T47D (cell line): ENCODE measurements at regions not wholly inside any gene's neighbourhood (a gene's known extent, or its start where the extent isn't known, plus 50 kb on each side); places are given as distances from the start of the nearest gene placed in this dataset.

ENCODE experiments used
- DNase-seq, 2 experiments: peaks; one replicate each; pipeline versions ENCODE4 v3.0.0 to v3.0.0-alpha.2; 2011 to 2012; ENCODE audit warnings: low read depth in 1 of 2, low spot score in 1 of 2
- JUND ChIP-seq: IDR thresholded peaks from 2 replicates; pipeline ENCODE4 v1.6.1; 2012; ENCODE audit warnings: low read depth
- in situ Hi-C: cut with HindIII; loops from 2 replicates; pipeline ENCODE4 v1.10.0; 2016; ENCODE audit warnings: low sequenced_read_pairs, low pct_unique_long_range_greater_than_20kb

DNA sequence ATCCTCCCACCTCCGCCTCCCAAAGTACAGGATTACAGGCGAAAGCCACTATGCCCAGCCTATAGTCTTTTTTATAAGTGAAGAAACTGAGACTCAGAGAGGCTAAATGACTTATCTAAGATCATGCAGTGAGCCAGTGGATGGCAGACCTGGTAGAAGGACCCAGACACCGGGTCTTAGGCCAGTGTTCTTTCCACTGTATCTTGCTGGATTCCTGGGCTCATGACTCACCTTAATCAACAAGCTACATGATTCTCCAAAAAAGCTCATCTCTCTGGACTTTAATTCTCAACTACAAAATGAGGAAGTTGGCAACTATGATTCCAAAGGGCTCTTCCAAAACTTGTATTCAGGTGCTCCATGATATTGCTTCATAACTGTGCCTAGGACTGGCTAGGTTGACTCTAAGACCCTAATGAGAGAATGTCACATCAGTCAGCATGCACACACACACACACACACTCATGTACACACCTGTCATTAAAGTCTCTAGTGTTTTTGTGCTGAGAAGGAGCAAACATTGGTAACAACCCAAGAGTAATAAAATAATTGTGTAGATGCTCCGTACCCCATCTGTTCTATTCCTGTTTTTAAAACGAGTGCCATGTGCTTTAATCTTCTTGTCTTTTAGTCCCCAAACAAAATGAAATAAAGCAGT lies 89.7 kb upstream of the SLC4A7 start:
- DNase-seq: no peak
- in situ Hi-C loops: no loop called here
- TF ChIP-seq JUND: no peak

DNA sequence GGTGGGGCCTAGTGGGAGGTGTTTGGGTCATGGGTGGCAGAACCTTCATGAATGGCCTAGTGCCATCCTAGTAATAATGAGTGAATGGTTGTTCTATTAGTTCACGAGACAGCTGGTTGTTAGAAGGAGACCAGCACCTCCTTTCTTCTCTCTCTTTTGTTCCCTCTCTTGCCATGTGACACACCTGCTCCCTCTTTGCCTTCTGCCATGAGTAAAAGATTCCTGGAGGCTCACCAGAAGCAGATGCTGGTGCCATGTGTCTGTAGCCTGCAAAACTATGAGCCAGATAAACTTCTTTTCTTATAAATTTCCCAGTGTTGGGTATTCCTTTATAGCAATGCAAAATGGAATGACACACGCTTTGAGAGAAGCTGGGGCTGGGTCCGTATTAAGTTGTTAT lies 89.0 kb upstream of the SLC4A7 start:
- no peak for DNase-seq
- in situ Hi-C loops: no loop called here
- TF ChIP-seq JUND: no peak

DNA sequence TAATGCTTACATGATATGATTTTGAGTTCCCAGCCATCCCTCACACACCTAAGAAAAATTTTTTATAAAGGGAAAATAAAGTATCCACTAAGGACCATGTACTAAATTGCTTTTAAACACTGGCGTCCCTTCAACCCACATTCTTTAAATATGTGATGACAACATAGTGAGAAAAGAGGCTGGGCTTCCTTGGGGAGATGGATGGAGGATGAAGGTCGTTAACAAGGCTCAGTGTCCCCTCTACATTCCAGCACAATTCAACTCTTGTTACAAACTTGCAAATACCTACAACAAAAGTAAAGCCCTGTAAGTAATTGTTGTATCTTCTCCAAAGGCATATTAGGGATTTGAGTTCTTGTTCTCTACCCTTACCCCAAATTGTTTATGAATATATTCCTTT lies 87.2 kb upstream of the SLC4A7 start:
- no peak for TF ChIP-seq JUND
- no peak for DNase-seq
- in situ Hi-C loops: no loop called here

DNA sequence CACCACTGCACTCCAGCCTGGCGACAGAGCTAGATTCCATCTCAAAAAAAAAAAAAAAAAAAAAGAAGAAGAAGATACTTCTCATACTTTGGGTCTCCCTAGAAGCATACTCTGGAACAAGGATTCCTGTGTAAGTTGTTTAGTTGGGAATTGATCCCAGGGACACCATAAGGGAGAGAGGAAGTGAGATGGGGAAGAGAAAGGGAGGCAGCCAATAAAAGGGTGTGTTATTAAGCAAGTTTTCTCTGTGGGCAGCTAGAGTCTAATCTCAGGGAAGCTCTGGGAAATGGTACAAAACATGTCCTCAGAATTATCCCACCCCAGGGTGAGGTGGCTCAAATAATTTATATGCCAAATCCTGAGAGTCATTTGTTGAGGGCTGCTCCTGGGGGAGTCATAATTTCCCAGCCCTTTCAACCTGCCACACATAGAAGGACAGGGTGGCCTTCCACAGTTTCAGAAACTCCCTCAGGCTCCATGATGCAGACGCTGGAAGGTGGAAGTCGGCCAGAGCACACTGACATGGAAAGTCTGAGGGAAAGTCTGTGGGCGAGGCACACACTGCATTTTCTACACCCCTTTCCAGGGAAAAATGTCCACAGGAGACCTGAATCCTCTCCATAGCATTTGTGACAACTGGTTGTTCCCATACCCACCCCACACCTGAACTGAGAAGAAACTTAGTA lies 86.4 kb upstream of the SLC4A7 start:
- no peak for DNase-seq
- in situ Hi-C loops: no loop called here
- no peak for TF ChIP-seq JUND

DNA sequence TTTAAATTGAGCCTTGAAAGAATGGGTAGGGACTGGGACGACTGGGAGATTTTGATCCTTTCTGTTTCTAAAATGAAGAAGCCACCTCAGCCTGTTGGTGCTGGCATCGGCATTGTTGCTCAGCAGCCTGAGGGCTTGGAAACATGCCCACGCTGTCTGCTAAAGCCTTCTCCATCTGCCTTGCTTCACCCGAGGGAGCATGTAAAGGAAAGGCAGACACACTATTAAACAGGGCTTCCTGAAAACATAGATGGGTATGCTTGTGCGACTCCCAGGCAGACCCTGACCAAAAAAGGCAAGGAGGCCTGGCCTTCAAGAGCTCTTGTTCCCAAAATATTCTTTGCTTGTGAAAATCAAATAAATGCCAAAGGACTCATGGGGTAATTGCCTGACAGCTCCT lies 84.2 kb upstream of the SLC4A7 start:
- in situ Hi-C loops: no loop called here
- DNase-seq: peak; percentile 47 to 81
- TF ChIP-seq JUND: no peak

DNA sequence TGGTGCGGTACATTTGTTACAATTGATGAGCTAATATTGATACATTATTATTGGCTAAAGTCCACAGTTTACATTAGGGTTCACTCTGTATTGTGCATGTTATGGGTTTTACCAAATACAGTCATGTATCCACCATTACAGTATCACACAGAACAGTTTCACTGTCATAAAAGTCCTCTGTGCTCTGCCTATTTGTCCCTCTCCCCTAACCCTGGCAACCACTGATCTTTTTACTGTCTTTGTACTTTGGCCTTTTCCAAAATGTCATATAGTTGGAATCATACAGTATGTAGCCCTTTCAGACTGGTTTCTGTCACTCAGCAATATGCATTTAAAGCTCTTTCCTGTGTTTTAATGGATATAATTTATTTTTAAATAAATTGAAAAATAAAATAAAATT lies 83.1 kb upstream of the SLC4A7 start:
- in situ Hi-C loops: no loop called here

DNA sequence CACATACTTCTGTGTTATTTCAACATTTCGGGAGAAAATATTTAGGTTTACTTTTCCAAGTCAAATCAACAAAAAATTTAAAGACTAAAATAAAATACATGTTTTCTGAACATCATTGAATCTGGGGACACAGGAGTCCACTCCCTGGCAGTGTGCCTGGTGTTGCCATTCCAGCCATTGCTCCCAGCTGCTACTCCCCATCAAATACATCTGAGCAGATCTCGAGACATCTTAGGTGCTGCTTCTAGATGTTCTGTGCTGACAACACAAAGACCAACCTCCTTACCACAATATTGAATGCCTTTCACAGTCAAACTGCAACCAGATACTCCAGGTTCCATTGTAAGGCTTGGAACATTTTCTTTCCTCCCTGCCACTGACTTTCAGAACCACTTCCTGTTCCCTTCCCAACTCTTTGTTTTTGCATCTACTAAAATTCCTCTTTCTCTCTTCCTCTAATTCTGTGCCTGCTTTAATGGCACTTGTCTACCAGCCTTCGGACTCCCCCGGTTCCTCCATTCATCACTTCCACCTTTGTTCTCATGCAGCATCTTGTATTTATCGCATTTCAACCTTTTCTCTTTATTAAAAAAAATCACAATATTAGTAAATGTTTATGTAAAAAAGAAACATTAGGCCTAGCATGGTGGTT lies 81.1 kb upstream of the SLC4A7 start:
- no peak for DNase-seq
- in situ Hi-C loops: no loop called here
- TF ChIP-seq JUND: no peak

More for the DNA sequence above, 83.1 kb upstream of the SLC4A7 start:
- no peak for TF ChIP-seq JUND
- no peak for DNase-seq

DNA sequence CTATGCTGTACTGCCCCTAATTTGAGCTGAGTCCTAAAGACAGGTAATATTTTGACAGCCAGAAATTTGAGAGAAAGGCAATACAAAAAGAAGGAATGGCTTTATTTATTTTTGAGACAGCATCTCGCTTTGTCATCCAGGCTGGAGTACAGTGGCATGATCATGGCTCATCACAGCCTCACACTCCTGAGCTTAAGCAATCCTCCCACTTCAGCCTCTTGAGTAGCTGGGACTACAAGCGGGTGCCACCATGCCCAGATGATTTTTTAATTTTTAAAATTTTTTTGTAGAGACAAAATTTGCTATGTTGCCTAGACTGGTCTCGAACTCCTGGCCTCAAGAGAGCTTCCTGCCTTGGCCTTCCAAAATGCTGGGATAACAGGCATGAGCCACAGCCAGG lies 77.4 kb upstream of the SLC4A7 start:
- DNase-seq: no peak
- in situ Hi-C loops: no loop called here
- TF ChIP-seq JUND: no peak

DNA sequence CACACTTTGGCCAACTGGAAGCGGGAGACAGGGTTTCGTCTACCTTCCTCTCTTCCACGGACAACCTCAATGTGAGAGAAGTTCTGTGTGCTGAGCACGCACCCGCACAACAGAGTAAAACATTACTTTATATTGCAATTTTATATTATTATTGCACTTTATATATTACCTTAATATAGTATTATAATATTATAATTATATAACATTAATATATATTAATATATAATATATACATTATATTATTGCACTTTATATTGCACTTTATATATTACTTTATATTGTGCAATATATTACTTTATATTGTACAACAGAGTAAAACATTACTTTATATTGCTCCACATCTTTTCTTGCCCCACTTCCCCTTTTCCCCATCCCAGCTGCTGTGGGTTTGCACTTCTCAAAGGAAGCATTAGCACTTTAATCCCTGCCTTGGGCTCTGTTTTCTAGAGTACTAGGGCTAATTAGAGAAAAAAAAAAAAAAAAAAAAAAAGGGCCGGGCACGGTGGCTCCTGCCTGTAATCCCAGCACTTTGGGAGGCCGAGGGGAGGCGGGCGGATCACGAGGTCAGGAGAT lies 76.4 kb upstream of the SLC4A7 start:
- in situ Hi-C loops: no loop called here
- TF ChIP-seq JUND: no peak
- no peak for DNase-seq

DNA sequence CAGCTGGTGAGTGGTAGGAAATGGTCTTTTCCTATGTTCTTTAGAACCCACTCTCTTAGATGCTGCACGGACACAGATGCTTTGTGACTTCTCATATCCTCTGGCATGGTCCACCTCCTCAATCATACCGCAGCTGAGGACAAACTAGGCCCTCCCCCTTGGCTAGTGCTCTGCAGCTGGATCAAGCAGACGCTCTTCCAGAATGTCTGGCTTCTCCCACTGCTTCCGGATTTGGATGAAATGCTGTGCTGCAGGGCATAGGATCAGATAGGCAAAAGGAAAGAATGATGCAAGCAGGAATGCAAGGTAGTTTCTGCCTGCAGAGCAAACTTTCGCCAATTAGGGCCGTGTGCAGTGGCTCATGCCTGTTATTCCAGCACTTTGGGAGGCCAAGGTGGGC lies 75.7 kb upstream of the SLC4A7 start:
- in situ Hi-C loops: no loop called here
- peak; percentile 42 to 91 for DNase-seq
- no peak for TF ChIP-seq JUND

DNA sequence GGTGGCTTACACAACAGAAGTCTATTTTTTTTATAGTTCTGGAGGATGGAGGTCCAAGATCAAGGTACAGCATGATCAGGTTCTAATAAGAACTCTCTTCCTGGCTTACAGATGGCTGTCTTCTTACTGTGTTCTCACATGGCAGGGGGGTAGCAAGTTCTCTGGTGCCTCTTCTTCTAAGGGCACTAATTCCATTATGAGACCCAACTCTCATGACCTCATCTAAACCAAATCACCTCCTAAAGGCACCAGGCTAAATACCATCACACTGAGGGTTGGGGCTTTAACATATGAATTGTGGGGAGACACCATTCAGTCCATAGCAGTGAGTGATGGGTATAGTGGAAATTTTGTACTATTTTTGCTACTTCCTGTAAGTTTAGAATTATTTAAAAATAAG lies 75.2 kb upstream of the SLC4A7 start:
- in situ Hi-C loops: no loop called here
- TF ChIP-seq JUND: no peak
- no peak for DNase-seq

DNA sequence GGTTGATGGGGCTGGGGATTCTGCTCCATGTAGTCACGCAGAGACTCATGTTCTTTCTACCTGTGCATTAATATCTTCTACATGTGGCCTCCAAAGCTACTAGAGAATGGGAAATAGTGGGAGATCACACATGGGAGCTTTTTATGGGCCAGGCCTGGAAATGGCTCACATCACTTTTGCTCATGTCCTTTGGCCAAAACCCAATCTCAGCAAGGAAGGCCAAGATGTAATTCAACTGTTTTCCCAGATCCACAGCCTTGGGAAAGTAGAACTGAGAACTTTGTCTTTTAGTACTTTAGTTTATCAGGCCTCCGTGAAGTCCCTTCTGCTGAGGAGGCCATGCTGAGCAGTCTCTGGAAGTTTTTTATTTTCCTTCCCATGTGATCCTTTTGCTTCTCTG lies 73.2 kb upstream of the SLC4A7 start:
- in situ Hi-C loops: no loop called here
- no peak for DNase-seq
- no peak for TF ChIP-seq JUND

DNA sequence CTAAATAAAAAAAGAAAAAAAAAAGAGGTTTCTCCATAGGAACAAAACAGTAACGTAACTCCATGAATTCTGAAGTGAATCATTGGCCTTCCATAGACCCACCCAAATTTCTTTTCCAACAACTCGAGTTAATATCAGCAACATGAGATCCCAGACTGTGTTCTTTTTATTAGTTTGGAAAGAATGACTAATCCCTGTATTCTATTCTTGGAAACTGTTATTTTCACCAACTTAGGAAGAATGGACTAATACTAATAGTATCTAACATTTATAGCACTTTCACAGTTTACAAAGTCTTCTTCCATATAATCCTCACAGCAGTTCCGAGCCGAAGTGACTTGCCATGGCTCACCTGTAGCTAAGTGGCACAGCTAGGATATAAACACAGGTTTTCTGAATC lies 72.7 kb upstream of the SLC4A7 start:
- in situ Hi-C loops: no loop called here
- DNase-seq: no peak
- TF ChIP-seq JUND: no peak
